Fibroblast of skin of left biceps (primary cell): ENCODE measurements at regions not wholly inside any gene's neighbourhood (a gene's known extent, or its start where the extent isn't known, plus 50 kb on each side); places are given as distances from the start of the nearest gene placed in this dataset.

Source experiments
- DNase-seq, 2 experiments: peaks; one replicate each; pipeline ENCODE4 v3.0.0-alpha.2; 2013; ENCODE audit warnings: low read depth in 2 of 2

GRCh38 chr22:27199354-27199753, 542.0 kb downstream of the MIAT start:
- DNase-seq = no peak

DNA sequence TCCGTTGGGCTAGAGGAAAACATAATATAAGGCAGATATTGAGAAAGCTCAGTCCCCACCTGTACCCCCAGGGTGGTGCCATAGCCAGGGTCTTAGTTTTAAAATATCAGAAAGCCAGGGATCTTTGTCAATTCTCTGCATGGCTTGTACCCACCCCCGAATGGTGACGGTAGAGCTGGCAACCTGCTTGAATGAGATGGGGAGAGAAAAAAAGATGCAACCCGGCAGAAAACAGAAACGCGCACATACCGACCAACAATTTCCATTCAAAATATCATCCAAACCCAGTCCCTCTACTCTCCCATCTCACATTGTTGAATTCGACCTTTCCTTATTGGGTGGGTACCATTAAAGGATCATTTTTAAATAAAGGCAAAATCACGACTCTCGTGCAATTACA, 543.9 kb downstream of the MIAT start:
- no peak for DNase-seq

- no peak for DNase-seq
These were observed 544.4 kb downstream of the MIAT start for GRCh38 chr22:27201741-27202140.

DNA sequence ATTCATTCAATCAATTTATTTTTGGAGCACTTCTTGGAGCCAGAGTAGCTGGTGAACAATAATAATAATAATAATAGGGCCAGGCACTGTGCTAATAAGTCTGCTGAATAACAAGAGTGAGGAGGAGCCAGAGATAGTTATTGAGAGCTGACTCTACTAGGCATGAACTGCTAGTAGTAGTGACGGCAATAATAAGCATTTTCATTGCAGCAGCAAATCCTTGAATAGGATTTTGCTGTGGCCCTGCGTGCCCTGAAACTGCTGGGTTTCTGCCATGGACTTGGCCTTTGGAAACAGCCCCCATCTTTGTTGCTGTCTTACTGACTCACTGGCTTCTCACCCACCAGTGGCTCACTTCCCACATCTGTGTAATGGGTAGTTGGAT, 545.9 kb downstream of the MIAT start:
- no peak for DNase-seq

GRCh38 chr22:27204280-27204679, 546.9 kb downstream of the MIAT start:
- no peak for DNase-seq

- DNase-seq = no peak
These were observed 547.4 kb downstream of the MIAT start for GRCh38 chr22:27204817-27205216.

- no peak for DNase-seq
These were observed 548.3 kb downstream of the MIAT start for GRCh38 chr22:27205492-27206373.

DNA sequence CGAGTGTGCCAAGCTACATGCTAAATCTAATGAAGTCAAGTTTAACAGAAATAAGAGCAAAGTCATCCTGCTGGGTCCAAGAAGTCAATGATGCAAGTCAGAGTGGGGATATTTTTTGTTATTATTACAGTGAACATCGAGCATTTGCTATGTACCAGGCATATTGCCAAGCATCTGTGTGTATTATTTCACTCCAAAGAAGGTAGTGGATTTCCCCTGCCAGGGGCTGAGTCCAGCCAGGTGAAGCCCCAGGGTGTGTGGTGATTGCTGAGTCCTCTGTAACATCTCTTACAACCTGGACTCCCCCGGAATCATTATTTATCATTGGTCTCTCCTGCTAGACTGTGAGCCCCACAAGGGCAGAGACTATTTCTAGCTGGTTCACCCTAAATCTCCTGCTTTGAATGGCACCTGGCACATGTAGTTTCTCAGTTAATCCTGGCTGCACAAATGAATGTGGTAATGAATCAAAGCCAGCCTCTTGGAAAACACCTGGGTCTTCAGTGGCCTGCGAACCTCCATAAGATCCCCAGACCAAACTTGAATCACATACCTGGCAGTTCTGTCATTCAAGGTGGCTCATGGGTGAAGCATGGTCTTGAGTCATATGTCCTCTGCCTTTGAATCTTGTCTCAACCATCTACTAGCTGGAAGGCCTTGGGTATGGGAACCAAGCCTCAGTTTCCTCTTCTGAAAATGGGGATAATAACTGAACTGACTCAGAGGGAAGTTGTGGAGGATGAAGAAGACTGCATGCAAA, 549.2 kb downstream of the MIAT start:
- no peak for DNase-seq

DNA sequence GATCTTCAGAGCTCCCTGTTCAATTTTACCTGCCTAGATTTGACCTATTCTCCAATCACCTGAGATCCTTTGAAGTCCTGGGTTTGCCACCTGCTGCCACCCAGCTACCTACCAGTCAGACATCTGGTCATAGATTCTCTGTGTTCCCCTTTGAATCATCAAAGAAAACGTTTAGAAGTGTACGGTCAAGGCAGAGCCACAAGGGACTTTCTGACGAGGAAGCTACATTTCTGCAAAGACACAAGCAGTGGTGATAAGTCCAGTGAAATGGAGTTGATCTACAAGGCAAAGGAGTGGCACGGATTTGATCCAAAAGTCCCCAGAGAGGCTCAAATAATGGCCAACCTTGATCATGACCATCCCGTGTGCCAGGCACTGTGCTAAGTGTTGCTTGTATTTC, 549.9 kb downstream of the MIAT start:
- DNase-seq = no peak

GRCh38 chr22:27207907-27208306, 550.5 kb downstream of the MIAT start:
- DNase-seq = no peak

DNA sequence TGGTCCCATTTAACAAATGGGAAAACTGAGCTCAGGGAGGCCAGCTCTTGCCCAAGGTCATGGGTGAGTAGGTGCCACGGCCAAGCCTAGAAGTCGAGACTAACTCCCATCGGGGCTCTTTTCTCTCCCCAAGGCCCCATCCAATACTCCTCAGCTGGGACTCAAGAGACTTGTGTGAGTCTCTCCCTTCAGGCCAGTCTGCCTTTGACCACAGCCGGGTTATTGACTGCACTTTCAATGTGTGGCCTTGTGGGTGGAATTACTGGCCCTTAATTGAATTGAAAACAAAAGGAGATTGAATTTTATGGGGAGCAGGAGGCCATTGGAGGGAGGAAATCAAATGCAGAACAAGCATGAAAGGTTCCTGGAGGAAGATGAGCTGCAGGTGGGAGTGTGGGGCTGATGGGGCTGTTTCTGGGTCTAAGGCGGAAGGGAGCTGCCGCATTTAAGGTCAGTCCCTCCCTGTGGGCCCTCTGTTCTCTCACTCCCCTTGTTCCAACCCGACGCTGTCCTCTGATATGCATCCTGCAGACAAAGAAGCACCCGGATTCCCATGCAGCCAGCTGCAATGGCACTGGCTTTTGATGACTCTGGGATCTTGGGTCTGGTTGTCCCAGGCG, 552.8 kb downstream of the MIAT start:
- DNase-seq = no peak

- DNase-seq = no peak
These were observed 554.7 kb downstream of the MIAT start for GRCh38 chr22:27212102-27212501.

- peak; percentile 100 for DNase-seq
These were observed 555.3 kb downstream of the MIAT start for GRCh38 chr22:27212617-27213177.

DNA sequence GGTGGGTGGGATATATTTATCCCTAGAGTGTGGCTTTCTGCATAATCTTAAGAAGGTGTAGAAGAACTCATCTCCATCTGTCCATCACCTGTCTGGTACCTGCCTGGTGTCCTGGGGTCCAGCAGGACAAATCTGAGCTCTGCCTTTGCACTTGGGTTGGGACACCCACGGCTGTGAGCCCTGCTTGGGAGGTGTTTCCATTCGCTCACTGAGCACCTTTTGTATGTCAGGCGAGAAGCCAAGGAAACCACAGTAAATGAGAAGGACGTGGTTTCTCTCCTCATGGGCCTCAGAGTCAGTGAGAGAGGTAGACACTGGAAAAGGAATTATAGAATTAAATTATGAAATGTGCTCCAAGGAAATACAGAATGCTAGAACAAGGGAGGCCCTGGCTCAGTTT, 555.9 kb downstream of the MIAT start:
- peak; percentile 60 for DNase-seq

- DNase-seq = peak in 1 of 2 experiments; percentile 62
These were observed 556.6 kb downstream of the MIAT start for GRCh38 chr22:27213766-27214581.

GRCh38 chr22:27214691-27215090, 557.3 kb downstream of the MIAT start:
- DNase-seq = no peak

DNA sequence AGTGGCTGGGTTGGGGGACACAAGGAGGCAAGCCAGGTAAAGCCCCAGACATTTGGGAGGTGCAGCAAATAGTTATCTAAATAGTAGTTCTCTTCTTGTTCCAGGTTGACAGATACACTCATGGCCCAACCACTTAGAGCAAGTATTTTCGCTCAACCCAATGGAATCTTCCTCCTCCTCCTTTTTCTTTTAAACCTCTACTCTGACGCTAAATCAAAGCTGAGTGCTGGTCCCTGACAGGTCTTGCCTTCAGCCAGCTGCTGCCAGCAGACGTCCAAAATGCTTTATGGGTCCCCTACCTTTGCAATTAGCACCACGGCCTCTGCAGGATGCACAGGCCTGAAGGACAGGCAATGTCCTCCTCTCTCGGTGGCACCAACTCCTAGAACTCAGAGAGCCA, 558.5 kb downstream of the MIAT start:
- DNase-seq = no peak

- no peak for DNase-seq
These were observed 559.1 kb downstream of the MIAT start for GRCh38 chr22:27216444-27216843.

DNA sequence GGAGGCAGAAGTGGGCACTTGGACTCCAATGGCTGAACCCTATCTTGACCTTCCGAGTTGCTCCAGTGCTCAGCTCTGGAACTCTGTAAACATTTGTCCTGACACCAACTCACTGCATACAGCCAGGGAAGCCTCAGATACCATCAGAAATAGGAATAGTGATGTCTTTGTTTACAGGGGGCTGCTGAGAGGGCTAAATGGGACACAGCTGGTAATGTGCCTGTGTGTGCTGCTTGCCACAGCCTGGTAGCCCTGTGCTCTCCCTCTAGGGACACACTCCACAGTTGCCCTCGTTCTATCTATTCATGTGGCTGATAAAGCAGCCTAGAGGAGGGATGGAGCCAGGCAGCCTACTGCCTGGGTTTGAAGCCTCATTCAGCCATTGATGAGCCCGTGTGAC, 559.8 kb downstream of the MIAT start:
- no peak for DNase-seq

DNA sequence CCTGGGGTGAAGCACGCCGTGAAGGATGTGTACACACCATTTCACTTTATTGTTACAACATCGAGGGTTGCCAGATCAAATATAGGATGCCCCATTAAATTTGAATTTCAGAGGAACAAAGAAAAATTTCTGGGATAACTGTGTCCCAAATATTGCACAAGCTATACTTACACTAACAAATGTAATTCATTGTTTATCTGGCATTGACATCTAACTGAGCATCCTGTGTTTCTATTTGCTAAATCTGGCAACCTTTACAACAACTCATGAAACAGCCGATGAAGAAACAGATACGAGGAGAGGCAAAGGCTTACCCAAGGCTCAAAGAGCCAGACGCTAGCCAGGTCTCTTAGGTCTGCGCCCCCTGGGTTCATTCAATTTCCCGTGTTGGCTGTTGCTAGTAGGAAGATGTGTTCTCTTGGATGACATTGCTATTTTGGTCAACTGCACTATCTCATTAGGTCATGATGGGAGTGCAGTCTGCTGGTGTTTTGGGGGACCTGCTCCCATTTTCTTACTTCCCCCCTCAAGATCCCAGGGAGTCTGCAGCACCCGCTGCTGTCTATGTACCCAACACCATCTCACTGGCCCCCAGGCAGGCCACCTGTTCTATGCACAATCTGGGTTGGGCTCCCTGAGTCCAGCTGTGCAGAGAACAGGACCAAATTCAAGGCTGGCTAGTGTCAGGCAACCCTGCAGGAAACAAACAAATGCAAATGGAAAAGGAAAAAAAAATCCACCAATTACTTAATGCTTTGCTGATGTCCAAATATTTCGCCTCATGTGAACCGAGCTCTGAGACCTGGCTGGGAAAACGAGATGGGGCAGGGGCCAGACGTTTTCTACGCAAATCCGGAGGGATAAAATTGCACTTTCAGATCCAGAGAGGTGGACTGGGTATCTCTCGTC, 560.9 kb downstream of the MIAT start:
- no peak for DNase-seq
